ENCODE measurements at regions not wholly inside any gene's neighbourhood (a gene's known extent, or its start where the extent isn't known, plus 50 kb on each side); places are given as distances from the start of the nearest gene placed in this dataset.

- TF ChIP-seq, protein P1, sequence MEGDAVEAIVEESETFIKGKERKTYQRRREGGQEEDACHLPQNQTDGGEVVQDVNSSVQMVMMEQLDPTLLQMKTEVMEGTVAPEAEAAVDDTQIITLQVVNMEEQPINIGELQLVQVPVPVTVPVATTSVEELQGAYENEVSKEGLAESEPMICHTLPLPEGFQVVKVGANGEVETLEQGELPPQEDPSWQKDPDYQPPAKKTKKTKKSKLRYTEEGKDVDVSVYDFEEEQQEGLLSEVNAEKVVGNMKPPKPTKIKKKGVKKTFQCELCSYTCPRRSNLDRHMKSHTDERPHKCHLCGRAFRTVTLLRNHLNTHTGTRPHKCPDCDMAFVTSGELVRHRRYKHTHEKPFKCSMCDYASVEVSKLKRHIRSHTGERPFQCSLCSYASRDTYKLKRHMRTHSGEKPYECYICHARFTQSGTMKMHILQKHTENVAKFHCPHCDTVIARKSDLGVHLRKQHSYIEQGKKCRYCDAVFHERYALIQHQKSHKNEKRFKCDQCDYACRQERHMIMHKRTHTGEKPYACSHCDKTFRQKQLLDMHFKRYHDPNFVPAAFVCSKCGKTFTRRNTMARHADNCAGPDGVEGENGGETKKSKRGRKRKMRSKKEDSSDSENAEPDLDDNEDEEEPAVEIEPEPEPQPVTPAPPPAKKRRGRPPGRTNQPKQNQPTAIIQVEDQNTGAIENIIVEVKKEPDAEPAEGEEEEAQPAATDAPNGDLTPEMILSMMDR (IDR thresholded peaks at IDR 0.05; ENCODE audit: low read depth, low read length, missing control alignments) = no peak
- no peak overlapping the region for H3K4me3 ChIP-seq (replicated peaks; ENCODE audit: low read depth, low read length)
- no peak for DNase-seq (ENCODE audit: extremely low read depth, low read depth)
These were observed 586.5 kb upstream of the IGFBP3 start for GRCh38 chr7:46507560-46507959.

DNA sequence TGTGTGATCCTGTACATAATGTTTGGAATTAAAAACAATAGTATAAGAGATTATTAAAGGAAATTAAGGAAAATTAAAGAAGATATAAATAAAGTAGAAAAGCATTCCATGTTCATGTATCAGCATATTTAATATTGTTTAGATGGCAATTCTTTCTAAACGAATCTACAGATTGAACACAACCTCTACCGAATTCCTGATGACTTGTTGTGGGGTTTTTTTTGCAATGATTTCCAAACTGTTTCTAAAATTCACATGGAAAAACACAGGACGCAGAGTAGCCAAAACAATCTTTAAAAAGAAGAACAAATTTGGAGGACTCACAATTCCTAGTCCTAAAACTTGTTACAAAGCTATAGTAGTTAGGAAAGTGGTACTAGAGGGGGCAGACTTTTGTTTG lies 573.4 kb upstream of the IGFBP3 start:
- TF ChIP-seq, protein P1 (IDR thresholded peaks at IDR 0.05; ENCODE audit: low read depth, low read length, missing control alignments) = no peak
- no peak overlapping the region for H3K4me3 ChIP-seq (replicated peaks; ENCODE audit: low read depth, low read length)
- DNase-seq (ENCODE audit: extremely low read depth, low read depth) = no peak

GRCh38 chr7:46494028-46494427 lies 573.0 kb upstream of the IGFBP3 start:
- no peak for DNase-seq (ENCODE audit: extremely low read depth, low read depth)
- TF ChIP-seq, protein P1 (IDR thresholded peaks at IDR 0.05; ENCODE audit: low read depth, low read length, missing control alignments) = no peak
- H3K4me3 ChIP-seq (replicated peaks; ENCODE audit: low read depth, low read length) = no peak overlapping the region

DNA sequence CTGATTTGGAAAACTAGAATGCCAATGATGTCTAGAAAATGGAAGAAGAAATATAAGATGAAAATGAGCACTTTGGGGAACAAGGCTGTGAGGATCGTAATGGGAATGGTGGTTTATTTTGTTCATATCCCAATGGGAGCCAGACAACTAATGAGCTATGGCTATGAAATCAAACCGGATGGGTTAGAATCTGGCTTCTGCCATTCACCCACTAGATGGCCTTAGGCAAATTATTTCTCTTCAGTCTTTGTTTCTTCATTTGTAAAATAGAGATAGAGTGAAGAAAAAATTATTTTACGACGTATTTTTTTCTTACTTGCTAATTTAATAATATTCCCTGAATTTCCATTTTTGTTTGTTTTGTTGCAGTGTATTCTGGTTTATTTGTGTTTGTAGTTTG lies 572.1 kb upstream of the IGFBP3 start:
- no peak overlapping the region for H3K4me3 ChIP-seq (replicated peaks; ENCODE audit: low read depth, low read length)
- TF ChIP-seq, protein P1 (IDR thresholded peaks at IDR 0.05; ENCODE audit: low read depth, low read length, missing control alignments) = no peak
- no peak for DNase-seq (ENCODE audit: extremely low read depth, low read depth)

DNA sequence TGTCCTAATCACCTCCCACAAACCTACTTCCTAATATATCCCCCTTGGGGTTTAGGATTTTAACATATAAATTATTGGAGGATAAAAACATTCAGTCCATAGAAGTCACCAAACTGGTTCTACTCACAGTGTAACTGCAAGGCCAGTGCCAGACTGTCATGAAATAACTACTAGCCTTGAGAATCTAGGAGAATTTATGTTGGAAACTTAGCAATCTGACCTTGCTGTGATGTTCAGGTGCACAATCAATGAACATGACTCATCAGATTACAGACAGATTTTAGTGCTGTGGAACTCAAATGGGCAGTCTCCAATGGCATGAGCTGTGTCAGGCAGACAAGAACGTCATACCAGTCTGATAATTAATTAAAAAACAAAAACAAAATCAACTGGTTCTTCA lies 571.4 kb upstream of the IGFBP3 start:
- no peak overlapping the region for H3K4me3 ChIP-seq (replicated peaks; ENCODE audit: low read depth, low read length)
- TF ChIP-seq, protein P1 (IDR thresholded peaks at IDR 0.05; ENCODE audit: low read depth, low read length, missing control alignments) = no peak
- no peak for DNase-seq (ENCODE audit: extremely low read depth, low read depth)

DNA sequence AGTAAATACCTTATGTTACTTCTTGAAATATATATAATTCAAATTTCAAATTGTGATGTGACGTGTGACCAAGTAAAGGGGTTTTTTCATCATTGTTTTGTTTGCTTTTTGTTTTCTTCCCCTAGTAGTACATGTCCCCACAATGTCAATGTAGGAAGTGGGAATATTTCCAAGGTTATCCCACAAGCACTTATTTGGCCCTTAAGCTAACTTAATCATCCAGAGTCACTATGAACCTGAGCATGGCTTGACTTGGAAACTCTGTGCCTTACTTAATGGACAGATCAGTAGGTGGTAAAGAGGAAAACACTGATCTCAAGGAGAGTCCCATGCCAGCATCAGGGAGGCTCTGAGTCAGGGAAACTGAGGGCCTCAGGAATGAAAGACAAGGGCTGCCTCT lies 569.3 kb upstream of the IGFBP3 start:
- no peak for DNase-seq (ENCODE audit: extremely low read depth, low read depth)
- no peak overlapping the region for H3K4me3 ChIP-seq (replicated peaks; ENCODE audit: low read depth, low read length)
- TF ChIP-seq, protein P1 (IDR thresholded peaks at IDR 0.05; ENCODE audit: low read depth, low read length, missing control alignments) = no peak

DNA sequence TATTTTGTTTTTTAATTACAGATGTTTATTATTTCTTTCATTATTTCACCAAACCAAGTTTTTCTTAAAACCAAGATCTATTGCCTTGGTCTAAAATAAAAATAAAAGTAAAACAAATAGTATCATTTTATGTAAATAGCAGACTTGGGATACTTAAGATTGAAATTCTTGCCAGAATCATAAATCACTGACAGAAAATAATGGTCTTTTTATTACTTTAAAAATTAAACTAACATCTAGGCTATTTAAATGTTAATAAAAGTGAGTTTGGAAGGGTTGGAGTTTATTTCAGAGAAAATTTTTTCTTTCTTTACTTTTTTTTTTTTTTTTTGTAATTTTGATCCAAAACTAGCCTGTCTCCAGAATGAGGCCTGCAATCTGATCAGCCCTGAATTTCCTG lies 568.0 kb upstream of the IGFBP3 start:
- TF ChIP-seq, protein P1 (IDR thresholded peaks at IDR 0.05; ENCODE audit: low read depth, low read length, missing control alignments) = no peak
- H3K4me3 ChIP-seq (replicated peaks; ENCODE audit: low read depth, low read length) = no peak overlapping the region

More for the DNA sequence above, 568.0 kb upstream of the IGFBP3 start:
- no peak for DNase-seq (ENCODE audit: extremely low read depth, low read depth)

All from HFF-Myc (cell line).